OCI-LY7 (cell line): ENCODE measurements at regions not wholly inside any gene's neighbourhood (a gene's known extent, or its start where the extent isn't known, plus 50 kb on each side); places are given as distances from the start of the nearest gene placed in this dataset.

ENCODE experiments used
- BruUV-seq: library from RNA; stranded (reverse); fragments of 400-500 nt; replicated peaks from 2 replicates; lab custom pipeline; 2021; lab: Mats Ljungman, UMichigan
- CTCF ChIA-PET: fragments of 300-600 bp; sonication (Branson Sonifier 250); formaldehyde crosslinking; loops from one replicate; lab custom pipeline; 2022; ENCODE audit warnings: antibody characterized with exemption; ENCODE audit not compliant: unreplicated experiment; lab: Charles Lee
- POLR2A ChIA-PET: fragments of 300-600 bp; sonication (Branson Sonifier 250); formaldehyde crosslinking; loops from one replicate; lab custom pipeline; 2022; ENCODE audit warnings: antibody characterized with exemption; lab: Charles Lee
- DNase-seq: peaks from one replicate; pipeline ENCODE4 v3.0.0-alpha.2; 2015; ENCODE audit warnings: low spot score
- H2AFZ ChIP-seq: fragments of 200-600 bp; sonication (generic), shearing (Covaris generic); 2 replicates; pipeline ENCODE4 v1.6.1; 2014; ENCODE audit warnings: mild to moderate bottlenecking, antibody characterized with exemption, low read length, moderate library complexity
- H3K27ac ChIP-seq: fragments of 200-600 bp; sonication (generic); 2 replicates; pipeline ENCODE4 v1.5.1; 2014; ENCODE audit warnings: mixed run types, low read depth, mild to moderate bottlenecking, moderate library complexity, low read length, inconsistent platforms; ENCODE audit not compliant: poor library complexity, severe bottlenecking
- H3K36me3 ChIP-seq: fragments of 200-600 bp; sonication (generic); 2 replicates; pipeline ENCODE4 v1.6.1; 2014; ENCODE audit warnings: mild to moderate bottlenecking, antibody characterized with exemption, low read length, moderate library complexity, mixed read lengths; ENCODE audit not compliant: insufficient read depth
- H3K4me1 ChIP-seq: fragments of 200-600 bp; sonication (generic); 2 replicates; pipeline ENCODE4 v1.5.1; 2014; ENCODE audit warnings: mild to moderate bottlenecking, low read length; ENCODE audit not compliant: insufficient read depth, poor library complexity, severe bottlenecking
- H3K4me2 ChIP-seq: fragments of 200-600 bp; sonication (generic); 2 replicates; pipeline ENCODE4 v1.6.1; 2014; ENCODE audit warnings: mild to moderate bottlenecking, low read length
- H3K4me3 ChIP-seq: fragments of 200-600 bp; sonication (generic); 2 replicates; pipeline ENCODE4 v1.5.1; 2014; ENCODE audit warnings: mild to moderate bottlenecking, low read depth, low read length; ENCODE audit not compliant: poor library complexity, severe bottlenecking
- H3K79me2 ChIP-seq: fragments of 200-600 bp; sonication (generic); 2 replicates; pipeline ENCODE4 v1.6.1; 2016; ENCODE audit warnings: low read depth, mild to moderate bottlenecking, low read length, moderate library complexity, mixed read lengths; ENCODE audit not compliant: insufficient read depth
- H3K9me2 ChIP-seq: fragments of 200-600 bp; sonication (generic); 2 replicates; pipeline ENCODE4 v1.6.1; 2016; ENCODE audit warnings: mild to moderate bottlenecking, low read length, mixed read lengths; ENCODE audit not compliant: insufficient read depth
- H3K9me3 ChIP-seq: fragments of 200-600 bp; sonication (generic); 2 replicates; pipeline ENCODE4 v1.6.1; 2014; ENCODE audit warnings: mild to moderate bottlenecking, mixed run types, low read length, mixed read lengths
- H4K20me1 ChIP-seq: fragments of 200-600 bp; sonication (generic); 2 replicates; pipeline ENCODE4 v1.6.1; 2014; ENCODE audit warnings: mild to moderate bottlenecking, antibody characterized with exemption, low read length, moderate library complexity, mixed read lengths; ENCODE audit not compliant: insufficient read depth
- CTCF ChIP-seq: fragments of 200-600 bp; sonication (generic); conservative IDR thresholded peaks from 2 replicates; pipeline ENCODE4 v1.5.1; 2014; ENCODE audit warnings: mild to moderate bottlenecking, antibody characterized with exemption, low read length, moderate library complexity, mixed read lengths
- EZH2phosphoT487 ChIP-seq: fragments of 200-600 bp; sonication (generic); IDR thresholded peaks from 2 replicates; pipeline ENCODE4 v1.6.1; 2018; ENCODE audit warnings: low read depth, borderline replicate concordance, mild to moderate bottlenecking, mixed run types, antibody characterized with exemption, low read length, moderate library complexity, mixed read lengths
- intact Hi-C: fragments of 100-400 bp; cut with micrococcal nuclease; formaldehyde crosslinking; loops from one replicate; pipeline ENCODE4 v1.10.0; 2022; ENCODE audit not compliant: unreplicated experiment

- intact Hi-C loops: no loop called here
- TF ChIP-seq EZH2phosphoT487: no peak
- peak; percentile 58 for TF ChIP-seq CTCF
Observed at GRCh38 chr20:41889126-41889843, 271.1 kb upstream of the CHD6 start.

GRCh38 chr20:41888434-41888833 lies 270.3 kb upstream of the CHD6 start:
- Histone ChIP-seq H3K4me1 (no peaks in the 10 kb centered on the region), H3K79me2 (no peaks in the 10 kb centered on the region), H4K20me1 (no peaks in the 10 kb centered on the region), H3K4me2 (no peak overlapping the region), H2AFZ (no peak overlapping the region), H3K27ac (no peak overlapping the region), H3K9me2 (no peaks in the 10 kb centered on the region), H3K4me3 (no peak overlapping the region), H3K36me3 (no peaks in the 10 kb centered on the region), H3K9me3 (no peaks in the 10 kb centered on the region)
- ChIA-PET POLR2A (no interaction called here), CTCF (no interaction called here)
- DNase-seq: no peak
- intact Hi-C loops: no loop called here
- no TSS peak for BruUV-seq
- TF ChIP-seq EZH2phosphoT487 (no peak), CTCF (no peak)

More at GRCh38 chr20:41889126-41889843, 271.1 kb upstream of the CHD6 start:
- H3K4me3 ChIP-seq: no peak overlapping the region
- H3K27ac ChIP-seq: no peak overlapping the region
- H2AFZ ChIP-seq: no peak overlapping the region
- H3K4me2 ChIP-seq: no peak overlapping the region
- peak; percentile 4 for DNase-seq
- no TSS peak for BruUV-seq
- H3K4me1 ChIP-seq: no peaks in the 10 kb centered on the region
- ChIA-PET CTCF (interaction anchor here (1.0 kb wide), 1 partner anchor 12 kb away, joined by 3 read pairs; no protein-coding TSS in a partner anchor), POLR2A (interaction anchor here (0.5 kb wide), 1 partner anchor 10 kb away, joined by 3 read pairs; no protein-coding TSS in a partner anchor)
- no peaks in the 10 kb centered on the region for H3K36me3 ChIP-seq
- H3K79me2 ChIP-seq: no peaks in the 10 kb centered on the region
- no peaks in the 10 kb centered on the region for H3K9me2 ChIP-seq
- H4K20me1 ChIP-seq: no peaks in the 10 kb centered on the region
- no peaks in the 10 kb centered on the region for H3K9me3 ChIP-seq

GRCh38 chr20:41887500-41887899 lies 269.3 kb upstream of the CHD6 start:
- Histone ChIP-seq H3K4me2 (no peak overlapping the region), H3K4me1 (no peaks in the 10 kb centered on the region)

More at GRCh38 chr20:41887500-41887899, 269.3 kb upstream of the CHD6 start:
- CTCF ChIA-PET: no interaction called here
- intact Hi-C loops: no loop called here
- Histone ChIP-seq H3K9me2 (no peaks in the 10 kb centered on the region), H3K9me3 (no peaks in the 10 kb centered on the region), H3K79me2 (no peaks in the 10 kb centered on the region), H3K27ac (no peak overlapping the region), H2AFZ (no peak overlapping the region), H4K20me1 (no peaks in the 10 kb centered on the region), H3K4me3 (no peak overlapping the region), H3K36me3 (no peaks in the 10 kb centered on the region)
- POLR2A ChIA-PET: interaction anchor here (0.9 kb wide), 1 partner anchor 13 kb away, joined by 3 read pairs; no protein-coding TSS in a partner anchor
- BruUV-seq: no TSS peak
- TF ChIP-seq EZH2phosphoT487 (no peak), CTCF (no peak)
- DNase-seq: no peak
